Superior temporal gyrus (tissue), 1 donor: ENCODE measurements at regions not wholly inside any gene's neighbourhood (a gene's known extent, or its start where the extent isn't known, plus 50 kb on each side); places are given as distances from the start of the nearest gene placed in this dataset.
A peak's percentile ranks its signal among the peaks of the same experiment; 100 is the strongest.

Source experiments
- DNase-seq: peaks from one replicate; pipeline ENCODE4 v3.0.0-alpha.2; 2016; ENCODE audit errors: extremely low spot score

DNA sequence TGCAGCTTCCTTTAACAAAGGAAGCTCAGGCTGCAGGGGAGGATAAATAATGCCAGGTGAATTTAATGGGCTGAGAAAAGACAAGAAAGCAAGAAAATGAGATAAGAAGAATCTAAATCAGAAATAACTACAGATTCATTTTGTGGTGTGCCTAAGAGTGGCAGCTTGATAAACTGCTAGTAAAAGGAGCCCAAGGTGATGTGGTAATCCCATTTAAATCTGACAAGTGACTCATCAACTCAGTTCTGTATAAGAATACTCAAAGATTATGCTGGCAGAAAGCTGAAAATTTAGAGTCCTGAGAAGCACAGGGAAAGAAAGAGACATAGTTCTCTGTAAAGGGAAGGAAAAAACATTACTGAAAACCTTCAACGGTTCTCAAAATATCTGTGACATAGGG lies 109.4 kb upstream of the PDE1C start:
- DNase-seq, result no peak

DNA sequence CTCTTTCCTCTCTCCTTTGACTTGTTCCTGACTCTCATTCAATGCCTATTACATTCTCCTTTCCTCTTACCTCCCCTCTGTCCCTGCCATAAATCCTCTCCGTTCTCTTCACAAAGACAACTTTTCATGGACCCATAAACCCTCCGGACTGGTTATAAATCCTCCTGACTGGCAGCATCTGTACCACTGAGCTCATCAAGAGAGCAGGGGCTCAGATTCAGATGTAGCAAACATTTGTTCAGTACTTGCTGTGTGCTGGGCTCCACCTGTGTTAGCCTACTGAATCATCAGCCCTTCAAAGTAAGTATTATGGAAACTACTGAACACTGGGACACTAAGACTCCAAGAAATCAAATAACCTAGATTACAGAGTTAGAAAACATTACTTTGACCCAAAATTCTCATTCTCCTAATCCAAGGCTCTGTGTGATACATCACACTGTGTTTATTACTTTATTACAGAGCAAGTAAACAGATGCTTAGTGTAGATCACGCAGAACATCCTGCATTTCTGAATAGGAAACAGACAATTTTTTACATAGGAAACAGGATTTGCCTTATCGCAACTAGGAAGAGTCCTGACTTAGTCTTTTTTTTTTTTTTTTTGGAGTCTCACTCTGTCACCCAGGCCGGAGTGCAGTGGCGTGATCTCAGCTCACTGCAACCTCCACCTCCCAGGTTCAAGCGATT lies 108.6 kb upstream of the PDE1C start:
- no peak for DNase-seq

DNA sequence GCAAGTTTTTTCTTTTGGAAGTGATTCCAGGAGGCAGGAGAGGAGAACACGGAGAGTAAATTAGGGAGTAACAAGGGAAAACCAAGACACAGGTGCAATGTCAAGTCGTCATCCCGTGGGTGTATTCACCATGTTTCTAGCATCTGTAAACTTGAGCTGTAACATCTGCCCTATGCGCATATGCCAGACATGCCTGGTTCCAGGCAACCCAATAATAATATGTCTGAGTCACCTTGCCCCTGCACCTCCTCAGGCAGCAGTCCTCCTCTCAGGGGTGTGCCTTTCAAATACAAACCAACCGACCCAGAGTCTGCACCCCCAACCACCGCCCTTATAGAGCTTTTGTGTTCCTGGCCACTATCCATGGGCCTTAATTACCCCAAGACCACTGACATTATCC lies 107.0 kb upstream of the PDE1C start:
- no peak for DNase-seq

DNA sequence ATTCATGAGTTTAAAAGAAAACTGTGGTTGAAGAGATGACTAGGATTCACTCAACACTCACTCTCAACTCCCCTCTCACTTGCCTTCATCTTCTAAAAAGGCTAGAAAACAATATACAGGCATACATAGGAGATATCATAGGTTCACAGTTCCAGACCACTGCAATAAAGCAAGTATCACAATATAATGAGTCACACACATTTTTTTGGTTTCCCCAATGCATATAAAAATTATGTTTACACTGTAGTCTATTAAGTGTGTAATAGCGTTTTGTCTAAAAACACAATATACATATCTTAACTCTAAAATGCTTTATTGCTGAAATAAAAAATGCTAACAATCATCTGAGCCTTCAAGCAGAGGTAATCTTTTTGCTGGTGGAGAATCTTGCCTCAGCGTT lies 104.9 kb upstream of the PDE1C start:
- DNase-seq, result no peak

DNA sequence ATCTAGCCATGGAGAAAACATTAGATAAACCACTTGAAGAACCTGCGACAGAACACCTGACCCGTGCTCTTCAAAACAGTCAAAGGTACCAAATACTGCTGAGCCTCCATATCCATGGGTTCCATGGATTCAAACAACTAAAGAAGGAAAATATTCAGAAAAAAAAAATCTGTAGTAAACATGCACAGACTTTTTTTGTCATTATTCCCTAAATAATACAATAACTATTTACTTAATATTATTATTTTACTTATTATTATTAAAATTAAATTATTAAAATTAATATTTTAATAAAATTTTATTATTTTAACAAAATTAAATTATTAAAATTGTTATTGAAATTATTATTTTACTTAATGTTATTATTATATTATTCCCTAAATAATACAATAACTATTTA lies 101.0 kb upstream of the PDE1C start:
- DNase-seq, result no peak

DNA sequence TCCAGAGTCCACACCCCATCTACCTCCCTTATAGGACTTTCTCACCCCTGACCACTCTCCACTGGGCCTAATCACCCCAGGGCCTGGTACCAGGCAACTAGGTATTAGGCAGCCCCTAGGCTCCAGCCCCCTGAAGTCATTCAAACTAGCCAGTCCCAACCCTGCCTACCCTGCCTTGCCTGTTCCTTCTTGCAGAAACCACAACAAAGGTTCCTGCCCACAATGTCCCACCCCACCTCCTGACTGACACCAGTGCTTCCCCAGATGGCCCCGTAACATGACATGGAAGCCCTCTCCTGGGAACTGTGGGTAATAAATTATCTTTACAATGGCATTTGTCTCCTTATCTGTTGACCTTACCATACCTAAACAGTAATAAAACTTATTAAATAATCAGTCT lies 100.6 kb upstream of the PDE1C start:
- DNase-seq, result no peak

DNA sequence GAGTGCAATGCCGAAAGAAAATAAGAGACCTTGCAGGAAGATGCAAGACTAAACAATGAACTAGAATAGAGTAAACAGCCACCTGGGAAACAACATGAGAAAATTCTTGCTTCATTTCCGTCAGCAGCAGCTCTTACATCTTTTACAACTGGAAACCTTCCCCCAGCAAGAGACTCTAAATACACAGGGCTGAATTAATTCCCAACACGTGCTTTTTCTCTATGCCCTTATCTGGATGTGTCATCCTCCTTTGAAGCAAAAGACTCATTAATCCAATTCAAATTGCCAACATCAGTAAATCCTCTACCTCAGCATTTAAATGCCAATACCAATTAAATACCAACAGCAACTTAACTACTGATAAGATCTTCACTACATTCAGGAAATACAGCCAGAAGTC lies 99.0 kb upstream of the PDE1C start:
- no peak for DNase-seq

DNA sequence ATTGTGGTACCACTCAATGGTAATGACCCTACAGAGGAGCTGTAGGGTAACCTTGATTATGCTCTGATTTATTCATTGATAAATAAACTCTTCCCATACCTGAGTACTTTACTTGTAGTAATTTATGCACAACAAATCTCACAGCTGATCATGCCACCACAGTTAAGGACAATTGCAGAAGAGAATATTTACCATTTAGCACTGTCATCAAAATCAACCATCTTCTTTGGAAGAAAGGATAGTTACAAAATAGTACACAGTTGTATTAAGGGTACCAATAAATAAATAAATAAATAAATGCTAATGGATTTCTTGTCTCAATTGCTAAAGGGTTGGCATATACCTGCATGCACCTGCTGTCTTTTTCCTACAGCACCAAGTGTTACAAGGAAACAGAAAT lies 97.6 kb upstream of the PDE1C start:
- no peak for DNase-seq

DNA sequence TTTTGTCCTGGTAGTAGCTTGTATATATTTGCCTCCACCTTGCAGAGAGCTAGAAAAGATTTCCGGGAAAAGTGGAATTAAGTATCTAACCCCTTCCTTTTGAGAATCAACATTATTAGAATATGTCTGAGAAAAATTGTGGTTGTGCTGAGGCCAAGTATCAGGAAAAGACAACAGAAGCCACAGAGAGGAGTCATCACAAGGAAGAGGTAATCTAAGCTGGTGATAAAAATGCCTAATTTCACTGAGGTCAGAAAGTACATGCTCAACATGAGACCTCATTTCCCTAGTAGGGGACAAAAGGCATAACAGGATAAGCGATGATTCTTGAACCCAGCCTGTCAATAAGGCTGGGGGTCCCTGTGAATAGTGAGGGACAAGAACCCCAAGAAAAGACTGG lies 97.0 kb upstream of the PDE1C start:
- no peak for DNase-seq

DNA sequence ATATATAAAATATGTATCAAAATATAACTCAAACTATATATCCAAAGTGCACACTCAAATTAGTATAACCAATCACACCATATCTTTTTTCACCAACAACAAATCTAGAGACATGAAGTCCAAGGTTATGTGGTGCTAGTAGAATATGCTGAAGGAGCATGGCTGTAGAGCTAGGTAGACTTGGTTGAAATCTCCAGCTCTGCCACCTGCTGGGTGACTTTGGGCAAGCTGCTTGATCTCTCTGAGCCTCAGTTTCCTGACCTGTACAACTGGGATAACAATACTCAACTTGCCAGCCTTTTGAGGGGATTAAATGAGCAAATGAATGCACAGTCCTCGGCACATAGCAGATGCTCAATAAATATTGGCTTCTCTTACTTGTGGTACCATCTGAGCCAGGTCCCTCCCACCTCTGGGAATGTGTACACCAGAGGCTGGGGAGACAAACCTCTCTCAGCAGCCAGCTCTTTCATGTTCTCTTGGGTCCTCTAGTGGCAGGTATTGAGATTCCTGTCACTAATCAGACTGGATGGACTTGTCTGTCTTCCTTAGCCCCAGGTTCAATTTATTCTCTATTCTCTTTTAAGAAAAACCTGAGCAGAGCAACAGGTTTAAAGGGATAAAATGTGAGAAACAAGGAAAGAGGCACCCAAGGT lies 94.3 kb upstream of the PDE1C start:
- DNase-seq, result peak; percentile 75

DNA sequence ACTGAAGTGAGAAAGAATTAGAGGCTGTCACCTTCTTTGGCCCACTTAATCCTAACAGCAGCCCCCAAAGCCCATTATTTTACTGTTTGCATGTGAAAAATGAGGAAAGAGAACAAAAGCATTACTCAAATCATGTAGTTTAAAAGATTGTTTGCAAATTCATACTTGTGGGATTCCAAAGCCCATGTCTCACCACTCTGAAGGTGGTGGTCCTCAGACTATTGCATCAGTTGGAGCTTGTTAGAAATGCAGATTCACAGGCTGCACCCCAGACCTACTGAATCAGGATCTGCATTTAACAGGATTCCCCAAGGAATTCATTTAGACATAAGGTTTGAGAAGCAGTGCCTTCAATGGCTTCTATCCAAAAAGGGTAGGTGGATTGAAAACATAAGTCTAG lies 93.7 kb upstream of the PDE1C start:
- DNase-seq, result peak; percentile 41

DNA sequence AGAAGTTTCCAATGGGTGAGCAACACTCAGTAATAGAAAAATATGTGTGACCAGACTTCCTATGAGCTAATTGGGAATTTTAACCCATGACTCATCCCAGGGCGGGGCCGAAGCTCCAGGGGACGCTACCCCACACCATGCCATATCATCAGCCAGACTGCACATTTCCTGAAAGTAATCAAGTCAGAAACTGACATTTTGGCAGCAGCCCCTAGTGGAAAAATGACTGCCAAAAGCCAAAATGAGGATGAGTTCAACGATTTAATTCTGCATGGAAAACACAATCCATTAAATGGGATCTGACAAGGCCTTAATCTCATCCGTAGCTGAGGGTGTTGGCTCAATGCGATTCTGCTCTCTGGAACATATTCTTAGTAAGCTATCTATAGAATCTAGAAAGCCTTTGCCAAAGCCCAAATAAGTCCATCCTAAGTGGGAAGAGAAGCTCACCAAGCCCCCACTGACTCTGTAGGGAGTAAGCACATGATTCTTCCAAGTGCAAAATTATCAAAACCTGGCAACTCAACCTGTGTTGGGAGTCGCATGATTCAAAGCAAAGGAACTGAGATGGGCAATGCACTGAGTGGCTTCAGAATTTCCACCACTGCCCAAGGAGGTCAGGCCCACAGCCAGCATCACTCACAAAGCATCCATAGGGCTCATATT lies 93.1 kb upstream of the PDE1C start:
- DNase-seq, result peak; percentile 59

DNA sequence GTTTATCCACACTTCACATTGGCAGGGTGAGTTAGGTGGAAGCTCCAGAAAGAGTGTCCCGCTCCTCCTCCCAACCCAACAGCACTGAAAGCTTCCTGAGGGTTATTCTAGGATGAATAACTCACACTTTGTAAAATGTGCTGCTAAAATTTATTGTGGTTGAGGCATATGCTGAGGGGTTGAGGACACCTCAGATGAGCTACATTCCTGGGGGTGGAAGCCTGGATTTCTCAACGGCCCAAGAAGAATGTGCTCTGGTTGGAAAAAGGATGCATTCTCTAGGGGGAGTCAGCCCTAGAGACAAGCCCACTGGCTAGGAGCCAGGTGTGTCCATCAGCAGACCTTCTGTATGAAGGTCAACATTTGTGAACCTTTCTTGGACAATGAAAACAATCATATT lies 91.5 kb upstream of the PDE1C start:
- DNase-seq, result peak; percentile 40

DNA sequence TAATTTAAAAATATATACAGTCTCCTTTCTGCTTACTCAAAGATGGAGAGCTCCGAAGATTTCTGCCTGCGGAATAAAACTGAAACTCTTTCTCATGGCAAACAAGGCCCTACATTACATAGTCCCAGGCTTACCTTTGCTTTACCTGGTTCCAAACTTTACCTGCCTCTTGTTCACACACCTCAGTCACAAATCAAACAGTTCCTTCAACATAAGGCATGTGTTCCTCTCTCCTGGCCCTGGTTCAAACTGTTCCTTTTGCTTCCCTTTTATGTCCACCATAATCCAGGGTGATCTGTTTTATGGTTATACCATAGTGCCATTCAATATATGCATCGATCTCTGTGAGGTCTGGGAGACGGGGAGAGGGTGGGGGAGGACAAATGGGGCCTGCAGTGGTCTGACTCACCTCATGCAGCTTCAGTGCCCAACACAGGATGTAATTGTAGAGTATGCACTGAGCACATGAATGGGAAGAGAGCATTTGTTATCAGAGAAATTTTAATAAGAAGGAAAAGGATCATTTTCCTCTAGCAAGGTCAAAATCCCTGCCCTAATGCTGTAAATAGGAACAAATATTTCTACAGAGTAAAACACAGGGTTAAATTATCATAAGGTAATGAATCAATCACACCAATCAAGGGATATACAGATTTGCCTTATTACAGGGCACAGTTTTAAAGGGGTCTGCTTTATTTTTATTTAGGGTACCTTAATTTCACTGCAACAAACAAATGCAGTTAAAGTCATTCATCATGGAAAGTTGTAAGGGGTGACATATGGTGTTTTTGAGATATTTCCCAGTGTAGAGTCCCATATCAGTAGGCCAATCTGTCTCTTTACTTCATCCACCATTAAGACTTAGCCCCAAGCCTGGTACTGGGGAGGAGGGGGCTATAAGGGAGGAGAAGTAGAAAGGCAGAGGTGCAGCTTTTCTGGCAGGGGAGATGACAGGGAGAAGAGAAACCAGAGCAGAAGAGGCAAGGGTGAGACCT lies 88.8 kb upstream of the PDE1C start:
- no peak for DNase-seq

DNA sequence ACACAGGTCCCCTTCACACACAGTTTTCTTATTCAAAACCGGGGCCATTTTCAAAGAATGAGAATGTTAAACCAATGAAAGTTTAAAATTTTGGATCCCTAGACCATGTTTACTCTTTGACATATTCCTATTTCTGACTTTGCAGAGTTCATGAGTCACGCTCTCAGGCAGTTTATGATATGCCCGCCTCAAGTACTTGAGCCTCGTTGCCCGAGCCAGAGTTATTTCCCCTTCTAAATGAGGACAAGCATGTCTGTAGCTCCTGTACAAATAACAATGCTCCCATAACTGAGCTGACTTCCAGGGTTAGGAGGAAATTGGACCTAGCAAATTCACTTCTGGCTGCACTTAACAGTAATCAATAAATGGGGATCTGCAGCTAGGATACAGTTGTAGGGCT lies 87.9 kb upstream of the PDE1C start:
- no peak for DNase-seq

DNA sequence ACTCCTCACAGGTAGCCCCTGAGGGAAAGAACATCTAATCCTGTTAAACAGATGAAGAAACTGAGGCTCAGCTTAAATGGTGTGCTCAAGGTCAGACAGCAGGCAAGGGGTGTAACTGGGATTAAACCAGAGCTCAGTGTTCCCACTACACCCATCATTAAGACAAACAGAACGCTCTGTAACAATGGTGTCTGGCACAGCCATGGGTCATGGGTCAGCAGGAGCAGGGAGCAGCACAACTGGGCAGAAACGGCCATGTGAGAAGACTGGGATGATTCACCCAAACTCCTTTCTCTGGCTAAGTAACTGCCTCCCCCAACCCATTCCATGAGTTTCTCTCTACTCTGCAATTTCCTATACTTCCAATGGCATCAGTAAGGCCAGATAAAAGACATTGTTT lies 85.5 kb upstream of the PDE1C start:
- DNase-seq, result no peak

DNA sequence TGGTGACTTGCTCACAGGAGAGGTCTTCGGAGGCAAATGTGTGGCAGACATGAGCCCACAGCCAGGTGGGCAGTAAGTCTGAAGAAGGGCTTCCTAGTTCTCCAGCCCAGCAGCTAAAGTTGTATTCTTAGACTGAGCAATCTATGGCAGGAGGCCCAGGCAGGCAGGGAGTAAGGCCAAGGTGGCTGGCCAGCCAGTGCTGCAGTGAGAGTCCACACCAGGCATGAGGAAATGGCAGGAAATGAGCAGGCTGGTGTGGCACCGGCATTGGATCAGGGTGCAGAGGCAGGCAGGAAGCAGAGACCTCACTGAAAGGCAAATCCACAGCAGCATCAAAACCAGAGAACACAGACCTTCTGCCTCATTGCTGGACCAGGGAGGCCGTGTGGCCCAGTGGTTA lies 84.6 kb upstream of the PDE1C start:
- DNase-seq, result no peak

DNA sequence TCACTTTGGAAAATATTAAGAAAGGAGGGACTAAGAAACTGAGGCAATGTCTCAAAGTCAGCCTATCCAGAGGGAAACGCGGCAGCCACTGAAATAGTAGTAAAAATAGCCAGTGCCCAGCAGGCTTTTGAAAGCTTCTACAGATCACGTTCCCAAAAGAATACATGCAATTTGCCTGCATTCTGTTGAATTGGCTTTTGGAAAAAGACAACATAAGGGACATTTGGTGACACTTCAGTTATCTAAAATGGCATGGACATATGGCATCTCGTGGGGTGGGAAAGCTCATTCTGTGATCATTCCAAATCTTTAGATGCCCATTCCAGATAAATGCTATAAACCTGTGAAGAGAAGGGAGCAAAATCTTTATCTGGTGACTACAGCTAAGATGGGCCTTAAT lies 82.8 kb upstream of the PDE1C start:
- DNase-seq, result no peak

DNA sequence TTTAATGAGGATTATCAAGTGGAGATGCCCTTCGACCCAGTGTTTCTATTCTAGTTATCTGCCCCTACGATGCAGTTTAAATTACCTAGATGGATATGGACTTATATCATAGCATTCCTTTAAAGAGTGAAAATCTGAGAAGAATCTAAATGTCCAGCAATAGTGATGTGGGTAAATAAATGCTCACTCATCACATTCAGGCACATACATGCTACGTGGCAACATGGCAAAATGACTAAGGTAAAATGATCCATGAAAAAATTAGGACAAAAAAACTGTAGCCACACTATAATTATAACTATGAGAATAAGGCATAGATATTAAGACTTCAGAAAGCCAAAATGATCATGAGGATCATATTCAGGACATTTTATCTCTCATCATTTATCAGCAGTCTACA lies 82.4 kb upstream of the PDE1C start:
- no peak for DNase-seq

DNA sequence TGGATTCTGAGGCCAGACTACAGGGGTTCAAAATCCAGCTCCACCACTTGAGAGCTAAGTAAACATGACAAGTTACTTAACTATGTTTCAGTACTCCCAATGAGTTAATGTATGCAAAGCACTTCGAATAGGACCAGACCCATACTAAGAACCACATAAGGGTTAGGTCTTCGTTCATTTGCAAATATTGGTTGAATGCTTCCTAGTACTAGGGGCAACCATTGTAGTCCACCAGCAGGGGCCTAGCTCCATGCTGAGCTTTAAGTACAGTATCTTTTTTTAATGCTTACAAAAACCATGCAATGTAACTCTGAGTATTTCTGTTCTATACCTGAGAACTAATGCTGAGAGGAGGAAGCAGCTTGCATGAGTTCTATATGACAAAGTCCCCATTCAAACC lies 80.4 kb upstream of the PDE1C start:
- no peak for DNase-seq

DNA sequence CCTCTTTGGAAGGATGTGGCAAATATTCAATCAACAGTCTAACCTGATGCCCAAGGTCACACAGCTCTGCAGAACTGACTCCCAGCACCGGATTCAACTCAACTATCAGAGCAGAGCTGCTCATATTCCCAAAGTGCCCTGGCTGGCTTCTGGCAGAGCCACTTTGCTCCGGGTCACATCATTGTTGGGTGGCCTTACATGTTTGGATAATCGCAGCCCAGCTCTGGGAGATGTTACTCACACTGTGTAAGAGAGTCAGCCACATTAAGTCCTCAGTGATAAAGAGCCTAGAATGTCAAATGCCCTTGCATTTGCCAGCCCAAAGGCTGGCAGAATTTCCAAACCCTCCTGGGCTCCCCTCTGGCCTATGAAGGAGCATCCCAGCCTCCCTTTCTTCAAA lies 79.8 kb upstream of the PDE1C start:
- no peak for DNase-seq
